M059J (cell line): ENCODE measurements at regions not wholly inside any gene's neighbourhood (a gene's known extent, or its start where the extent isn't known, plus 50 kb on each side); places are given as distances from the start of the nearest gene placed in this dataset.
"Not testable (repeated sequence)": the region's sequence is repeated elsewhere in the genome, so short reads cannot be mapped to it uniquely, and the experiment has no call there.

Source experiments
- DNase-seq: peaks from one replicate; pipeline ENCODE4 v3.0.0-alpha.2; 2012; ENCODE audit warnings: low read depth

- no peak for DNase-seq
Observed at GRCh38 chr12:74379114-74379513, 158.5 kb upstream of the ATXN7L3B start.

- no peak for DNase-seq
Observed at GRCh38 chr12:74381958-74382357, 155.7 kb upstream of the ATXN7L3B start.

GRCh38 chr12:74382983-74383382 is 154.7 kb upstream of the ATXN7L3B start:
- no peak for DNase-seq

- DNase-seq: no peak
Observed at GRCh38 chr12:74391283-74391682, 146.4 kb upstream of the ATXN7L3B start.

DNA sequence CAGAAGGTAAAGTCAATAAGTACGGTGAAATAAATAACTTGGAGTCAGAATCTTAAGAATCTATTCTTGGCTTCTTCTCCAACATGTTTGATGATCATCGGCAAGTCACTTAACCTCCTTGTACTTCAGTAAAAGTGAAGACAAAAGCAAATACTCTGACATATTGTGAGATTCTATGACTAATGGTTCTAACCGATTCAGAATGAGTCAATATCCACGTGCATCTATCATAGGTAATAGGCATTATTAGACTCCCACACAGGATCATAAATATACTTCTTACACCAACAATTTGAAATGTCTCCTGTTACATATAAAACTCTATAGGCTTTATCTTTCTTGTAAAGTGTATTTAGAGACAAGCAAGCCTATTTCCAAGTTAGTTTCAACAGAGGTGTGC is 144.4 kb upstream of the ATXN7L3B start:
- no peak for DNase-seq

- DNase-seq: no peak
Observed at GRCh38 chr12:74394647-74395046, 143.0 kb upstream of the ATXN7L3B start.

DNA sequence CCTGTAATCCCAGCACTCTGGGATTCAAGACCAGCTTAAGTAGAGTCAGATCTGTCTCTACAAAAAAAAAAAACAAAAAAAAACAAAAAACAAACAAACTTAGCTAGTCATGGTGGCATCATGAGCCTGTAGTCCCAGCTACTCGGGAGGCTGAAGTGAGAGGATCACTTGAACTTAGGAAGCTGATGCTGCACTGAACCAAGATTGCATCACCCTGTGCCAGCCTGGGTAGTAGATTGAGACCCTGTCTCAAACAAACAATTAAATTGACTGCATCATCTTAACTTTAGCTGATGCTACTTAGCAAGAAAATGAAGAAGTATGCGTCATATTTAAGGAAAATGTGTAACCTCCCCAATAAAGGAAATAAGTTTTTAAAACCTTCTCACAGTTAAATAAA is 136.6 kb upstream of the ATXN7L3B start:
- DNase-seq: no peak

DNA sequence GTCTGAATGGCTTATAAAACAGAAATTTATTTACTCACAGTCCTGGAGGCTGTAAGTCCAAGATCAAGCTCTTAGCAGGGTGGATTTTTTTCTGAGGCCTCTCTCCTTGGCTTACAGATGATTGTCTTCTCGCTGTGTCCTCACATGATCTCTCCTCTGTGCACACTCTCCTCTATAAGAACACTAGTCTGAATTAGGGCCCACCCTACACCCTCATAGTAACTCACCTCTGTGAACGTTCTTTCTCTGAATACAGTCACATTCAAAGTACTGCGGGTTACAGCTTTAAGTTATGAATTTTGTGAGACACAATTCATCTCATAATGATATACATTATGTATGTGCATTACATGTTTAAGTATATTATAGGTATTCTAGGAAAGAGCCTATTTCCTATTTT is 135.7 kb upstream of the ATXN7L3B start:
- DNase-seq: no peak

- DNase-seq: not testable (repeated sequence)
Observed at GRCh38 chr12:74403221-74403470, 134.5 kb upstream of the ATXN7L3B start.

- no peak for DNase-seq
Observed at GRCh38 chr12:74408601-74409166, 129.0 kb upstream of the ATXN7L3B start.

- DNase-seq: peak; percentile 25
Observed at GRCh38 chr12:74412606-74413230, 124.9 kb upstream of the ATXN7L3B start.

DNA sequence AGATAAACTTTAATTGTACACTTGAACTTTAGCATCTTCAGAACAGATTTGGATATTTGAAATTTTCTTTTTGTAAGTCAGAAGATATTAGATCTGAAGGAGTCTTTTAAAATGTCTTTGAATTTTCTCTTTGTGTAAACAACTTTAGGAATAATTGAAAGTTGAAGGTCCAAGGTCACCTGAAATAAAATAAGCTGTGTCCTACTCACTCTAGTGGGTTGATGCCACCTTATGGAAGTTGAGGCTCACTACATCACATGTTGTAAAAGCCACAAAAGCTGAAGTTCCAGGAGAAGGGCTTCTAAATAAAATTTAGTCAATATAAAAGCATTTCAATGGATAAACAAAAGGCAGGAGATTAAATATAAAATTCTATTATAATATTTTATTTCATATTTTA is 122.0 kb upstream of the ATXN7L3B start:
- peak; percentile 23 for DNase-seq

DNA sequence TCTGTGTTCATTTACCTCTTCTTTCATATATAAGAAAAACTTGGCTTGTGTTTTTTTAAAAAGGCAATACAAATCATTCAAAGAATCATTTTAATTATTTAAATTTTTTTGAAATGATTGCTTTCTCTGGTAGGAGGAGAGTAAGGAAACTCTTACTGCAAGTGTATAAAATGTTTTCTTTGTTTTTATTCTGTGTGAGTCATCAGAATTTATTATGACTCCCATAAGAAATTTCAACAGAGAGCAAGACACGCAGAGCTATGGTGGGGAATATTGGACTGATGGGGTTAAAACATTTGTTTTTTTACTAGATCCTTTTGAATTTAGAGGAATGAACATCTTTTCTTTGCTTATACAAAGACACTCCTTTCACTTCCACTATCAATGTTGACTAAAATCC is 119.1 kb upstream of the ATXN7L3B start:
- no peak for DNase-seq

DNA sequence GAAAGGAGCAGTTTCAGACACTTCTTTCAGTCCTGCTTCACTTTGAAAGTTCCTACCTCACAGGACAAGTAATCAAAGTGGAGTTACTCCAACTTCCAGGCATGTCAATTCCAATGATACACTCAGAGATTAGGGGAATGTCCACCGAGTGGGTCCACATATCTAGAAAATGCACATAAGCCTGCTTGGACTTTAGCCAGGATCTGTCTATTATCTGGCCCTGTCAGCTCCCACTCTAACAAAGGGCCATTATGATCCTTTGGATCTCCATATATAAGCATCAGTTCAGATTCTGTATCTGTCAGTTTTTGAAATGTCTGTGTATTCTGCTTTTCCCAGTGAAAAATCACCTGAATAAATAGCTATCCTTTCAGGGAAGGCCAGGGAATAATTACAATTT is 112.9 kb upstream of the ATXN7L3B start:
- DNase-seq: no peak

DNA sequence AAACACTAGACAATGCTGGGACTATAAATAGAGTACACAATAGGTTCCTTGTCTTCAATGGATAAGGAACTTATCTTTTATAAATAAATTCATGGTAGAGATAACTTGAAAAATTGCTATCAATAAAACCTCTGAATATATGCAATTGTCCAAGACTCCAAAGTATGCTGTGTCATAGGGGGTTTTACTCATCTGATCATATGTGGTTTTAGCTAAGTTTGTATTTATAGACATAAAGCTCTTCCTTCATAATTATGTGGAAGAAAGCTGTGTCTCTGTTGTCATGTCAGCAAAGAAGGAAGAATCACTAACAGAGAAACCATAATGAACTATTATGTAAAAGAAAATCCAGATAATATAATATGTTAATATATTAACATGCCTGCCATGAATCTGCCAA is 111.5 kb upstream of the ATXN7L3B start:
- no peak for DNase-seq

GRCh38 chr12:74429535-74429934 is 108.1 kb upstream of the ATXN7L3B start:
- DNase-seq: no peak

GRCh38 chr12:74431801-74432200 is 105.8 kb upstream of the ATXN7L3B start:
- no peak for DNase-seq

- no peak for DNase-seq
Observed at GRCh38 chr12:74440469-74440868, 97.2 kb upstream of the ATXN7L3B start.

GRCh38 chr12:74441872-74442271 is 95.8 kb upstream of the ATXN7L3B start:
- DNase-seq: no peak

GRCh38 chr12:74446466-74446865 is 91.2 kb upstream of the ATXN7L3B start:
- DNase-seq: no peak

- peak; percentile 57 for DNase-seq
Observed at GRCh38 chr12:74449872-74450271, 87.8 kb upstream of the ATXN7L3B start.

- DNase-seq: no peak
Observed at GRCh38 chr12:74454109-74454508, 83.5 kb upstream of the ATXN7L3B start.

DNA sequence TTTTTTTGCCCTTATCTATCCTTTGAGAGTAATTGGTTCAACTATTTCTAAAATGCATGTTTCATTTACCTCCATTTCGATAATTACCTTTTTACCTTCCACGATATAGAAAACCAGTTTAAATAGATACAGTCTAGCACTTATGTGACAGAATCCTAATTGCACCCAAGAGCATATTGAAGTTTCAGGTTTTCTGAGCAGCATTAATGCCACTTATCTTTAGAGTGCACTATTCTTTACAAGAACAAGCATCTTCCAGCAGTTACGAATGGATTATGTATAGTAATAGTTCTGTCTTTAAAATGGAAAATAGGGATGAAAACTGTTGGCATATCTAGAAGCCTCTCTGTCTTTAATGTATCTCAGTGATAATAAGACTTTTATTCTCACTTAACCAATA is 82.2 kb upstream of the ATXN7L3B start:
- DNase-seq: no peak

DNA sequence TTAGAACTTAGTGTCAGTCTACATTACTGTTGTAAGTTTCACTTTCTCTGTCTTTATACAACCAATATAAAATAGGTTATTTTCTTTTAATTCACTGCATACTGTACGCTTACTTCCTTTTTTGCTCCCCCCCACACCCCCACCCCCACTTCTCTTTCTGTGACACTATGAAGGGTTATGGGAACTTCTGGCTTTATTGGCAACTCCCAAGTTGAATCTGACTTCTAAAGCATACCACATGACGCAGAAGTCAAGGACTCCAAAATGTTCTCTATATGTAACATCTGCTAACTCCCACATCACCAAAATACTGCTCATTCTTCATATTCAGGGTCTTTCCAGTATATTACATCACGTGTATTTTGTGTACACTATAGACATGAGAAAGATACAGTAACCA is 81.2 kb upstream of the ATXN7L3B start:
- no peak for DNase-seq
